ENCODE measurements at regions not wholly inside any gene's neighbourhood (a gene's known extent, or its start where the extent isn't known, plus 50 kb on each side); places are given as distances from the start of the nearest gene placed in this dataset.
"Not testable (repeated sequence)": the region's sequence is repeated elsewhere in the genome, so short reads cannot be mapped to it uniquely, and the experiment has no call there.

GRCh38 chr4:188596021-188596420 lies 456.8 kb downstream of the TRIML1 start:
- no peak for DNase-seq

GRCh38 chr4:188603646-188604045 lies 464.4 kb downstream of the TRIML1 start:
- DNase-seq, result no peak

- DNase-seq, result no peak
Observed at GRCh38 chr4:188606635-188607034, 467.4 kb downstream of the TRIML1 start.

DNA sequence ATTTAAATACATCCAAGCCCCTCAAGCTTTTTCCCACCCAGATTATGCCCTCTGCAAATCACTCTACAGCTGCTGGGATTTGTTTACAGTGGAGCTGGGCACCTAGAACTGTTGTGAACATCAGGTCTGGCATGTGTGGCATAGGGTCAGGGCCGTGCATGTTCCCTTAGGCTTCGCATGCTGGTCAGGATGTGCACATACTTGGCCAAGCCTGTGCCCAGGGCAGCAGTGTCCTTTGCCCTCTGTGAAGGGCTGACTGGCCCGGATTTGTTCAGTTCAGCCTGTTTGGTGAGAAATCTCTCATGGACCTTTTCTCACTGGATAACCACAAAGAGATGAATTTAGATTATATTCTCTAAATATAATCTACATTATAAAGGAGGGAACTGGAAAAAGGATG lies 471.9 kb downstream of the TRIML1 start:
- no peak for DNase-seq

DNA sequence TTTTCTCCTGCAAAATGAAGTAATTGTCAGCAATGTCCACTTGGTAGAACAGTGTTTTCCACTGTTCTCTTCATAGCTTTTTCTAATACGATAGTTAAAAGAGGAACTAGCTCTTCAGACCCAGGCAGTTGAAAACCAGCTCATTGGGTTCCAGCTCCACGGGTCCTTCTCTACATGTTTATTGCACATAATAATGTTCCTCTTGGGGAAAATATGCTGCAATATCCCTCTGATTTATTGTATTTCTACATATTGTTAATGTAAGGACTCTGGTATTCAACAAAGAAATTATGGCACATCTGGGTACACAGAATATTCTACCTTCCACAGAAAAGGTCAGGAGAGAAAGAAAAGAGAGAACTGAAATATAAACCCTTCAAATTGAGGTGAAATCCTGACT lies 473.4 kb downstream of the TRIML1 start:
- no peak for DNase-seq

GRCh38 chr4:188613976-188614375 lies 474.7 kb downstream of the TRIML1 start:
- no peak for DNase-seq

GRCh38 chr4:188619456-188620149 lies 480.4 kb downstream of the TRIML1 start:
- DNase-seq, result no peak

- DNase-seq, result no peak
Observed at GRCh38 chr4:188620608-188621007, 481.4 kb downstream of the TRIML1 start.

DNA sequence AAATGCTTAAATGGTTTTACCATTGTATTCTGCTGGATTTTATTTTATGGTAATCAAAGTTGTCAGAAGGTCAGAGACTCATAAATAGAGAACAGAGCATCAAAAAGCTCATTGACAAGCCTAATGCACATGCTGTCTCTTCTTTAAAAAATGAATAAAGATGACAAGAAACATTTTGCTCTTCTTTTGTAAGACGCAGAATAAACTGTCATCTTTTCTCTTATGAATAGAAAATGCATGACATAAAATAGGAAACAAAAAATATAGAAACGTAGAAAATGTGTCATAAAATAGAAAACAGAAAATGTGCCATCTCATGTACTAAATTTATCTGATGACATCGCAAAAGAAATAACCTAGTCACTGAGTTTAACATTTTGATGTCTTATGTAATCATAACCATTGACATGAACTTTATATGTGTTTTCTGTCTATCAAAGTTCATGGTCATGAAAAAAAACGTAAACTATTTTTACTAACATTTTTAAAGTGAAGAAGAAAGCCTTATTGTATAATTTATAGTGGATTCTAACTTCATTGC lies 484.1 kb downstream of the TRIML1 start:
- DNase-seq, result no peak

GRCh38 chr4:188624370-188624769 lies 485.1 kb downstream of the TRIML1 start:
- DNase-seq, result no peak

DNA sequence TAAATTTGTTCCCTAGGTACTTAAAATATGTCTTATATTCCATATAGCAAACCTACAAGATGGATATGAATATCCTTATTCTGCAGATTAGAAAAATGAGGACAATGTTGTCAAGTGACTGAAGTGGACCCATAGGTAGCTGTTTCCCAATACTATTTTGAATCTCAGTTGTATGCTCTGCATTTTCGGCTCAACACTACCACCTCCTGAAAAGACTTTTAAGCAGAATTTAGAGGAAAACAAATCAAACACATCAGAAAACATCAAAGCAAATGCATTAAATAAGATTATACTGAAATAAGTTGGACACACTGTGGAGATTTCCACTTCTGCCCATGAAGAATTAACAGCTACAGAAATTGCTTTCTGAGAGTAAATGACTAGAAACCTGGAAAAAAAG lies 488.7 kb downstream of the TRIML1 start:
- DNase-seq, result no peak

DNA sequence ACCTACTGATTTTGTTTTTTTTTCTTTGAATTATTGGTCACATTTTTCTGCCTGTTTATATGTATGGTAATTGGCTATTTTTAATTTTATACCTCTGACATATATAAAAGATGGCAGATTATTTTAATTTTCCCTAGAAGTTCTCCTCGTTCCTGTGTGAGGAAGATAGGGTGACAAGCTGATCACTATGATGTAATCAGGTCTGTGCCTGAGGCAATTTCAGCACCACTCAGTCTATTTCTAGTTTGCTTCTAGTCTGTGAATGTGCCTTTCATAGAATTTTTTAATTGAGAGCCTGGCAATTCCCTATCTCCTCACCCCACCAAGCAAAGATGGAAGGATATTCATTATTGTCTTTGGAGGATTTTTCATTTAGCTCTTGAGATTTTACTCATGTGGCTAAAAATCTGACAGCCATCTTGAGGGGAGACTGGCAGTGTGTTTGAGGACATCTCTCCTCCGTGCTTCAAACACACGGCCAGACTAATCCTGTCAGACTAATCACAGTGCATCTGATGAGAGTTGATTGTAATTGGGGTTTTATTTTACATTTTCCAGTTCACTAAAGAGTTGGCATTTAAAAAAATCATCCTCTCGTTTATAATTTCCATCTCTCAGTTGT lies 500.3 kb downstream of the TRIML1 start:
- DNase-seq, result no peak

GRCh38 chr4:188647820-188648370 lies 508.7 kb downstream of the TRIML1 start:
- DNase-seq, result no peak

GRCh38 chr4:188649635-188650034 lies 510.4 kb downstream of the TRIML1 start:
- no peak for DNase-seq

GRCh38 chr4:188650516-188650915 lies 511.3 kb downstream of the TRIML1 start:
- no peak for DNase-seq

GRCh38 chr4:188657365-188657764 lies 518.1 kb downstream of the TRIML1 start:
- no peak for DNase-seq

DNA sequence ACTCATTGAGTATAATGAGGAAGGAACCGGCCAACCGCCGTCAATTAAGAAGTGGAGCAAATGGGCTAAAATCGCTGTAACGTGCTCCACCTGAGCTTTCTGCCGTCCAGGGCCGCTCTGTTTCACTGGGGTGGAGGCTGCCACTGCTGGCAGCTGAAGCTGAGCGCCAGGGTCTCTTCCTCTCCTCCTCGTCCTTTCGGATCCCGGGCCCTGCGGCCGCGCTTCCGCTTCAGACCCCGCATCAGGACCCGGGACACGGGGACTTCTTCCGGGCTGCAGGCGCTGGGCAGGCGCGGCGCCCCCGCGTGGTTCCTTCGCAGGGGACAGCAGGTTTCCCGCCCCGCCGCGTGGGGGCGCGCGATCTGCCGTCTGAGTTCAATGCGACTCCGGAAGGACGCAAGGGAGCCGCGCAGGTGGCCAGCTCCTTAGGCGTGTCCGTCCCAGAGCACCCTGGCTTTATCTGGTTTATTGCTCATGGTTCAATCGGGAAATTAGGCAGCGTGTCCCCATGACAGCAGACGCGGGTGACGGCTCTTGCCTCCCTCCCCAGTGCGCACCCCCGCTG lies 519.8 kb downstream of the TRIML1 start:
- no peak for DNase-seq

DNA sequence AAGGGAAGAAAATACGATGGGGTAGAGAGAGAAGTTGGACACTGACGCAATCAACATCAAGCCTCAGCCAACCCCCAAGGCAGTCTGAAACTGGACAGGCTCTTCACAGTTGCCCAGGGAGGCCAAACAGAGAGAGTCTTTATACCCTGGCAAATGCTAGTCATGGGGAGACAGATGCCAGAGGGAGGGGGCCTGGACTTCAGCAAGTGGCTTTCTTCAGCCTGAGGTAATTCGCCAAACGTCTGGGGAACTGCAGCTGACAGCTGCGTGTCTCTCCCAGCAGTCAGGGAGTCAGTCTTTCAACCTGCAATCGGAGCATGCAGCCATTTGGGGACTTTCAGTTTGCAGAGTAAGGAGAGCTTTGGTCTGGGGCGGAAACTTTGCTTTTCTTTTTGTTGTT lies 521.6 kb downstream of the TRIML1 start:
- no peak for DNase-seq

GRCh38 chr4:188661502-188661901 lies 522.3 kb downstream of the TRIML1 start:
- no peak for DNase-seq

DNA sequence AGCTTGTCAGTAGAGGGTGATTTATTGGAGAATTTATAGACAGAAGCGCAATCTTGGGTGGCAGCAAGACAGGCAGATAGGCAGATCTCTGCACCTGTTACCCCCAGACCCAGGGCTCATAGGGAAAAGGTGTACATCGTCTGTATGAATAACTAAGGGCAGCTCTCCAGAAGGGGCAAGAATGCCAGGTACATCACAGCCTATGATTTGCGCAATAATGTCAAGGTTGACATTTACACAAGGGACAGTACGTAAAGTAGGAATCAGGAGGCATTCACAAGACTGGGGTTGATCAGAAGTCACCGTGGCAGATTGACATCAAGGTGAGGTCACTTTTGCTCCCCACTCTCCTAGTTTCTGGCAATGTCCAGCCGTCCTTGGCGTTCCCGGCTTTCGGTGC lies 524.1 kb downstream of the TRIML1 start:
- DNase-seq, result no peak

DNA sequence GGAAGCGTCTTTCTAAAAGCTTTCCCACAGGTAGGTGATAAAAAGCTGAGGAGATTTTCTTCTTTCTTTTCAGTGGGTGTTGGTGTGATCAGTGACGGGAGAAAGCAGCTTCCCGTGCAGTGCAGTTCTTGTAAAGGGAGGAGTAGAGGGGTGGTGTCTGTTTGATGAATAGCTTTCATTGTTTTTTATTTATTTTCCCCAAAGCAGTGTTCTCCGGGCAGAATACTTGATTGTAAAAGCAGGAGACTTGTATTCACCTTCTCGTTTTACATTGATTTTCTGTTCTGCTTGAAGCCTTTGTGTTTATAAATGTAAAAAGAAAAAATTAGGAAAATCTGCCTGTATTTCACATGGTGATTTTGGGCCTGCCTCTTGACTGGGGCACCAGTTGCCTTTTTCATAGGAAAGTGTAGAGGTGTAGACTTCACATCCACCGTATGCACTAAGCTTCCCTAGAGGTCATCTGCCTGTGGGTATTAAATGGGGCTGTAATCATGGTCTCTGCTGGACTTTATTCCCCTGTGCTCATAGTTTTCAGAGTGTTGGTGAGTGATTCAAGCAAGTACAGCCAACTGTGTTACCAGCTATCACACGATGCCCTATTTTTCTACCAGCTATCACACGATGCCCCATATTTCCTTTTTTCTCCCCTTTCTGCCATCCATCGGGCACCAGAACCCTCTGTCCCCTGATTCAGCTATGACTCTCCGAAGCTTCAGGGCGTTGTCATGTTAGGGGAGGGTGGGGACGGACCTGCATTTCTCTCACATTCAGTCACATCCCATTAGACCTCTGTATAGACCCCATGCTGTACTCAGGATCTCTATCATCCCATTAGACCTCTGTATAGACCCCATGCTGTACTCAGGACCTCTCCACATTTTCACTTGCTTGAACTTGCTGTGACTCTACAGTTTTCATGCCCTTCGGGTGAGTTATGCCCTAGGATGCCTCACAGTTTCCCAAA lies 526.5 kb downstream of the TRIML1 start:
- no peak for DNase-seq

- DNase-seq, result not testable (repeated sequence)
Observed at GRCh38 chr4:188678691-188679090, 539.5 kb downstream of the TRIML1 start.
